ENCODE measurements at regions not wholly inside any gene's neighbourhood (a gene's known extent, or its start where the extent isn't known, plus 50 kb on each side); places are given as distances from the start of the nearest gene placed in this dataset.

- no peak for DNase-seq
Observed at GRCh38 chr6:109315341-109316110, 66.7 kb downstream of the CD164 start.

- DNase-seq: no peak
Observed at GRCh38 chr6:109314313-109314712, 68.0 kb downstream of the CD164 start.

- DNase-seq: no peak
Observed at GRCh38 chr6:109313139-109313538, 69.1 kb downstream of the CD164 start.

GRCh38 chr6:109311471-109311870, 70.8 kb downstream of the CD164 start:
- DNase-seq: no peak

- no peak for DNase-seq
Observed at GRCh38 chr6:109309917-109310316, 72.3 kb downstream of the CD164 start.

- DNase-seq: peak in 1 of 5 experiments; percentile 48
Observed at GRCh38 chr6:109308018-109308492, 74.2 kb downstream of the CD164 start.

GRCh38 chr6:109306733-109307132, 75.5 kb downstream of the CD164 start:
- DNase-seq: no peak

- no peak for DNase-seq
Observed at GRCh38 chr6:109305028-109305427, 77.2 kb downstream of the CD164 start.

- DNase-seq: peak in 1 of 5 experiments; percentile 52
Observed at GRCh38 chr6:109304284-109305015, 77.8 kb downstream of the CD164 start.

GRCh38 chr6:109303640-109304283, 78.5 kb downstream of the CD164 start:
- DNase-seq: no peak

- no peak for DNase-seq
Observed at GRCh38 chr6:109303164-109303563, 79.1 kb downstream of the CD164 start.

GRCh38 chr6:109302176-109302575, 80.1 kb downstream of the CD164 start:
- no peak for DNase-seq

GRCh38 chr6:109301418-109301817, 80.8 kb downstream of the CD164 start:
- no peak for DNase-seq

- no peak for DNase-seq
Observed at GRCh38 chr6:109300874-109301273, 81.4 kb downstream of the CD164 start.

- no peak for DNase-seq
Observed at GRCh38 chr6:109299776-109300564, 82.3 kb downstream of the CD164 start.

GRCh38 chr6:109299265-109299607, 83.0 kb downstream of the CD164 start:
- no peak for DNase-seq

GRCh38 chr6:109298605-109299264, 83.5 kb downstream of the CD164 start:
- DNase-seq: no peak

GRCh38 chr6:109297406-109298110, 84.7 kb downstream of the CD164 start:
- no peak for DNase-seq

- no peak for DNase-seq
Observed at GRCh38 chr6:109296971-109297372, 85.3 kb downstream of the CD164 start.

- no peak for DNase-seq
Observed at GRCh38 chr6:109296452-109296851, 85.8 kb downstream of the CD164 start.

- DNase-seq: no peak
Observed at GRCh38 chr6:109295774-109296156, 86.5 kb downstream of the CD164 start.

Measured in T-helper 2 cell (primary cell).